GM18519 (cell line): ENCODE measurements at regions not wholly inside any gene's neighbourhood (a gene's known extent, or its start where the extent isn't known, plus 50 kb on each side); places are given as distances from the start of the nearest gene placed in this dataset.
A peak's percentile ranks its signal among the peaks of the same experiment; 100 is the strongest.
"Not testable (repeated sequence)": the region's sequence is repeated elsewhere in the genome, so short reads cannot be mapped to it uniquely, and the experiment has no call there.

ENCODE experiments used
- ATAC-seq: cut with Tn5 transposase; IDR thresholded peaks from one replicate; pipeline ENCODE4 v1.9.1; 2021; ENCODE audit warnings: mild to moderate bottlenecking, moderate library complexity; ENCODE audit not compliant: unreplicated experiment, low FRiP score

DNA sequence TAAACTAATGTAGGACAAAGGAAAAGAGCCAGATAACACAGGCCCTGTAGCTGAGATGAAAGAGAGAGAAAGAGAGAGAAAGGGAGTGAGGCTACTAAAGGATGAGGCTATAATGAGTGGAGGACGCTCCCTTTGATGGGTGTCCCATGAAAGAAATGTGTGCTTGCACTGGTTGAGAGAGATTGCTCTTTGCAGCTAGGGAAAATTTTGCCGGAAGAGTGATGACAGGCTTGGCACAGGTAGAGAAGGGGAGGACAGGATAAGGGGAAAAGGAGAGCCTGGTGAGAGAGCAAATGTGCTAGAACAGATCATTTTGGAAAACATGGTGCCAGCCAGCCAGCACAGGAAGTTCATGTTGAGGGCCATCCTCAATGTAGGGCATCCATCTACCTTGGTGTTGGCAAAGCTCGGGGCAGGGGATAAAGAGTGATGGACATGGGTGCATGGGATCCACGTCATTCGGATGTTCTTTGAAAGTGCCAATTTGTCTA, 248.6 kb downstream of the BTG1 start:
- ATAC-seq: no peak

DNA sequence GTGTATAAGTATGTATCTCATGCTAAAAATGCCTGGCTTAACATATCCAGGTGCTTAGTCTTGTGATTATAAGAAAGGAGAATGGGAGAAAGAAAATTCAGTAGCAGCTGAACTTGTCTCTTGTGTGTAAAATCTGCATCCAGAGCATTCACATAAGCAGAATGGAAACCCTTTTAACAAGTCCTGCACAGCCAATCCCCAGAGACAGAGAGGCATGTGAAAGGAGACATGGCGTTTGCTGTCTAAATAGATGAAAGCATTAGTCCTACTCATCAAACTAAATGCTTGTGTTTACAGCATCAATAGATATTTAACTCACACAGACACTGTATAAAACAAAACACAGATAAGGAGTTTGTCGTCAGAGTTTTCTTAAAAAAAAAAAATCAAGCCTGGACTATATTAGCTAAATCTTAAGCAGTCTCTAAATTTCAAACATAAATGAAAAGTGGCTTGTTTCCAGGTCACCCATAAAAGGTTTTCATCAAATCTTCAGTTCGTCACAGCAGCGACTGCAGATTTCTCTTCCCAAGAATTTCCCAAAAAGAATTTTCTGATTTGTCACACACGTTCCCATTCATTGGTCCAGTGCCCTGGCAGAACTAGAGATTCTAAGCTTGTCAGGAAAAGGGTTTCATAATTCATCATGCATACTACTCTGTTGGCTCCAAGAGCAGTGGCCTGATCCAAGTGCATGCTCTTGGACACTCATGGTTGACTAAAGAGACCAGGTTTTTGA, 249.2 kb downstream of the BTG1 start:
- no peak for ATAC-seq

DNA sequence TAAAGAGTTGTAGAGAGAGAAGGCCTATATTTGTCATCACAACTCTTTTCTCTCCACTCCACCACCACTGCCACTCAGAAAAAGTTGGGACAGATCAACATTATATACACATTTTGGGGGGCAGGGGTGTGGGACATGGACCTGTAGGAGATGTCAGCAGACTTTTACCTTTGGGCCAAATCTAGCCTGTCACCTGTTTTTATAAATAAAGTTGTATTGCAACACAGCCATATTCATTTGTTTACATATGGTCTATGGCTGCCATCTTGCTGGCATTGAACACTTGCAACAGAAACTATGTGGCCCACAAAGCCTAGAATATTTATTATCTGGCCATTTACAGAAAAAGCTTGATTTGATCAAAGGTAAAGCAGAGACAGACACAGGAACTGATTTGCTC, 250.7 kb downstream of the BTG1 start:
- no peak for ATAC-seq

DNA sequence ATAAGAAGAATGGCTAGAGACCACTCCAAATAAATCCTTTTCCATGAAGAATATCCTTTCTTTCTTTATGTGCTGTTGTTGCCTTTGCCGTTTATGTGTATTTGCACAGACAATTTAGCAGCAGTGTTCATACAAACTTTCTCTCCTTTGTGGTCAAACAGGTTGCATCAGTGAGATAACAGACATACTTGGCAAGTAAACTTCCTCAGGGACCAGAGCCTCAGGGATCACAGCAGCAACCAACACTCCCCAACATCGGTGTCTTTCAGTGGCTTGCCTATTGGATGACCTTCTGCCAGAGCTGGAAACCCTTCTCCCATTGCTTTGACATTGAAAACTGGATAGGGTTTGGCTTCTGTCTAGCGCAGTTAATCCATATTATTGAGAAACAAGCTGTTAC, 252.2 kb downstream of the BTG1 start:
- ATAC-seq: no peak

DNA sequence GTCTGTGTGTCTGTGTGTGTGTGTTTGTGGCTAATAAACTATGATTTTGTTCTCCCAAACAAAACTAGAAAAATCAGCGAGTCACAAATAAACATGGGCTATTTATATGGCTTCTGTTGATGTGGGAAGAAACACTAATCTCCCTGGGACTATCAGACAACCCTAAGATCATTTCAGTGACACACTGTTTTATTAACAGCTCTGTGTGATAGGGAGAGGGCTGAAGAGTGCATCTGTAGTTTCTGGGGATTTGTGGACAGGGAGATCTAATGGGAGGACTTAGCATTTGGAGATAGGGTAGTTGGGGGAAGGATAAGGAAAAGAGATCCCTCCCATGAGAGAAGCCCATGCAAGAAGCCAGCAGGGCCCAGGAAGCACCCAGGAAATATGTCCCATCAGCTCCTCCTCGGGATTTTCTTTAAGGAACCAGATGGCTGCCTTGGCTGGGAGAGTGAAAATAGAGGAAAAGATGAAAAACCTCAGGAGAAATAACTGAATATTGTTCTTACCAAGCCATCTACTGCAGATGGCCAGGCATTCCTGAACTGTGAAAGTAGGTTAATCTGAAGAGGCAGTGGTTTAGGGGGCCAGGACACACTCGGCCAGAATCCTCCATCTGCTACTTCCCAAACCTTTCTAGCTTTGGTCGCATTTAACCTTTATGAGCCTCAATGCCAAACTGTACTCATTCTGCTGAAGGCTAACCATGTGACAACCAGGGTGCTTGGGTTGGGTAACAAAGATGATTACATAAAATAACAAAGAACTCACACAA, 253.4 kb downstream of the BTG1 start:
- ATAC-seq: no peak

DNA sequence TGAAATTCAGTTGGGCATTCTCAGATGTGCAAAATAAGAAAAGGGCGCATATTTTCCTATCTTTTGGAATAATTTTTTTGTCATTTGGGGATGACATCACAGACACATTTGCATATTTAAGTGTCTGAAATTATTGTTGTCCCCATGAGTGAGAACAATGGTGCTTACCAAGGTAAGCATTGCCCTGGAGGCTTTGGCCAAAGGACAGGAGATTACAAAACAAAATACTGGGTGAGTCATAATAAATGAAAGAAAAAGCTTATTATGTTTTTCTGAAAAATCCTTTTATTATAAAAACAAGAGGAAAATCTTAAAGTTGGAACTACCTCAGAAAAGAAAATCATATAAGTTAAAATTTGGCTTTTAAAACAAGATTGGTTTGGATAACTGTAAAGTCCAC, 254.9 kb downstream of the BTG1 start:
- ATAC-seq: no peak

DNA sequence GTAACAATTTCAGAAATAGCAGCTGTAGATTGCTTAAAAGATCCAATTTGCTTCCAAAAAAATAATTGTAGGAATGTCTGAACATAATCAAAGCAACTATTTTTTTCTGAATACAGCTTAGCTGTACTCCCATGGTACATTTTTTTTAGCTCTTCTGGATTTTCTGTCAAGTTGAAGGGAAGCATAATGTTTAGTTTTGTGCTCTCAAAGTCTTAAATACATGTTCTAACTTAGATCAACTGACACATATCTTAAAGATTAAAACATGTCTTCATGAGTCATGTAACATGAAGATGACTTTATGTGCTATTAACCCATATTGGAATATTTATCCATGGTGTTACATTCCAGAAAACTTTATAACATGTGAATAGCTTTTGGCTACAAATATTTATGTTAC, 255.7 kb downstream of the BTG1 start:
- ATAC-seq: no peak

DNA sequence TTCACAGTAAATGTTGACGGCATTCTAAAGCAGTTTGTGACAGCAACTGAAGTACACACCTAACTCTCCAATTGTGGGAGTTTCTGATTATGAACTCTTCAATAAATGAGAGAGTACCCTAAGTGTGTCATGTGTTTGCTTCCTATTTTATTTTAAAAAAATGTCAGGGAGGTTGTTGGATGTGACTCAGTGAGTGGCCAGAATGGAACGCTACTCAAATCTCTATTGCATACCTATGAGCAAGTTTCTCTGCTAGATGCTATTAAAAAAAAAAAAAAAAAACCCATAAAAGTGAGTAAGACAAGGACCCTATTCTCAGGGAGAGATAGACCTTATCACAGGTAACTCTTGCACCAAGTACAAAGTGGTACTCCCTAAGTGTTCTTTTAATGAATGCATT, 256.6 kb downstream of the BTG1 start:
- ATAC-seq: no peak

DNA sequence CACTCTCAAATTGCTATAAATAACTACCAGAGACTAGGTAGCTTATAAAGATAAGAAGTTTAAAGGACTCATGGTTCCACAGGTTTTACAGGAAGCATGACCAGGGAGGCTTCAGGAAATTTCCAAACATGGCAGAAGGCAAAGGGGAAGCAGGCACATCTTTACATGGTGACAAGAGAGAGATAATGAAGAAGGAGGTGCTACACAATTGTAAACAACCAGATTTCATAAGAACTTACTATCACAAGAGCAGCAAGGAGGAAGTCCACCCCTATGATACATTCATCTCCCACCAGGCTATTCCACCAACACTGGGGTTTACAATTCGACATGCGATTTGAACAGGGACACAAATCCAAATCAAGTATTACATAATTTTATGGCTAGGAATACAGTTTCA, 257.7 kb downstream of the BTG1 start:
- ATAC-seq: no peak

DNA sequence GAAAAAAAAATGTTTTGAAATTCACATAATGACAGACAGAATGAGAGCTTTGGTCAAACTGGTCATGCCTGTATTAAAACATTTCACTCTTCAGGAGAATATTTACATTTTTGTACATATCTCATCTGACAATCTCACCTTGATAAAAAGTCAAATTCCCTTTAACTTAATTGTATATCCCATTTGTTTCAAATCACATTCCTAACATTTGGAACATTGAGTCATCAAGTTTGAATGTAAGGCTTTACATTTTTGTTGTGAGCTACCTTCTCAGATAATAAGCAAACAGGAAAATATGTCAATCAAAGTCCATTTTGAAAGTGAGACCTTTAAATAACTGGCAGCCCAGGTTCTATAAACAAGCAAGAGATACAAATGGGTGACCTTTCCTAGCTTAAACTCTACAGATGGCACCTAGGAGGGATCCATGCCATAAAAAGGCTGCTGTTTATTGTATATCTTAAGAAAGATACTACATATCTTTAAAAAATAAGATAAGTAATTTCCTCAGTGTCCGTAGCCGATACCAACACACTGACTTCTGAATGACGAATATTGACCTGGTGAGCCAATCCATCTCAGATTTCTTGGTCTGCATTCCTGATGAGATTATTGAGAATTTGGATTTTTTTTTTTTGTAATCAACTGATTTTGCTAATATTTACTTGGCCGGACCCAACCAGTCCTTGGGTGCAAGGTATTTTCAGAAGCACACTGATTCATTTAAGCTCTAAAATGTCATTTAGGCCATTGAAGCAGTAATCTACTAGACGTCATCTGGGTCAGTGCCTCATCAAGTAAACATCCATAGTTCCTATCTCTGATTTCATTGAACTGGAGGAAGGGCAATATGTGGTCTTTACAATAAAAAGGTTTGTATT, 259.6 kb downstream of the BTG1 start:
- no peak for ATAC-seq

DNA sequence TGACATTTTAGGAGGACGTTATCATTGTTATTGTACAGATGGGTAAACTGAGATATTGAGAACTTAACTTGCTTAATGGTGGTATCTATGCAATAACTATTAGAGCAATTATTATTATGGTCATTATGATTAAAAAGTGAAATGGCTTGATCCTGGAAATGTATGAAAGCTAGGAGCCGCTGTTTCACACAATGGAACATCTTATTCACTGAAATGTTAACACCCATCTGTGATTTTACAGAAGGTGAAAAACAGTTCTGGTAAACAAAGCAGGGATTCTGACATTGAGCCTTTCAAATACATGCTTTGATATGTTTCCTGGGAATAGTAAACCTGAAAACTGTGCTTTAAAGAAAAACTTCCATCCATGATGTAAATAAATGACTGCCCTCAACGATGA, 261.4 kb downstream of the BTG1 start:
- ATAC-seq: no peak

DNA sequence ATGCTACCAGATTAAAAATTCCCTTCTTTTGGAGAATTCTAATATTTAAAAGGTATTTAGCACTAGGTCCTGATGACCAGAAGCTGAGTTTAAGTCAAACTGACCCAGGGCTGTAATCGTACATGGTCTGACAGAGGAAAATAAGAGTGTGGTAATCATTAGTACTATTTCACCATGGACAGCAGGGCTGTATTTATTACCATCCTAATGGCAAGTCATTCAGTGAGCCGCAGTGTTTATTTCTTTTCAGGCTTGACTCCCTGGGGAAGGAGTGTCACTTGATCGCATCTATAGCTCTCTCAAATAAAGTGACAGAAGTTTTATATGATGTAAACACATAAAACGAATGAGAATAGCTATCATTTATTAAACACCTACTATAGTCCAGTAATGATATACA, 261.8 kb downstream of the BTG1 start:
- ATAC-seq: no peak

DNA sequence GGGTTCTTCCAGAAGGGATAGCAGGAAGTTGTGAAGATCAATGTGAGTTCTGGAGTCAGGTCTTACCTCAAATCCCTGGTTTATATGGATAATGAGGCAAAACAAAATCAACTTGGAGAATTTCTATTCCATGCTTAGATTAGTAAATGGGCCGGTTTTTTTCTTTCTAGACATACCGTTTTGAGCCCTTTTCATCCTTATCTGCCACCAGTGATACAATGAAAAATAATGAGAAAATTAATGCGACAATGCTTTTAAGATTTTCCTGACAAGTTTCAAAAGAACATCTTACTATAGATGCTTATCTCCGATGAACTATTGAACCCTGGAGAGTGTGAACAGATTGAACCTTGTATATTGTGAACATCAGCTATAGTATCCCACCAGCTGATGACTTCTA, 262.7 kb downstream of the BTG1 start:
- no peak for ATAC-seq

DNA sequence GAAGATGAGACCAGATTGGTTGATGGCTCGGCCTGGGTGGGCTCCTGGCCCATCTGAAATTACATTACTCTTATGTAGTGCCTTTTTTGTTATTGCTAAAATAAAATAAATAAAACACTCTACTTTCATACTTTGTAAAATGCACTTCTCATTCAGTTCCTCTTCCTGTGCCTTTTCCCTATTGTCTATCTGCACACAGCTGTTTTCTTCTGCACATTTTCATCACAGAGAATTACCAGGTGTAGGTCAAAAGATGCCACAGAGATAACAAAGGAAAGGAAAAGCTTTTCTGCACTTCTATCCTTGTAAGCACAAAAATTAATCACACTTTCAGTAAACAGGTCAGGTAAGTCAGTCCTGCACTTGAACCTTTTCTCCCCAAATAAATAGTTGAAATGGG, 265.1 kb downstream of the BTG1 start:
- no peak for ATAC-seq

DNA sequence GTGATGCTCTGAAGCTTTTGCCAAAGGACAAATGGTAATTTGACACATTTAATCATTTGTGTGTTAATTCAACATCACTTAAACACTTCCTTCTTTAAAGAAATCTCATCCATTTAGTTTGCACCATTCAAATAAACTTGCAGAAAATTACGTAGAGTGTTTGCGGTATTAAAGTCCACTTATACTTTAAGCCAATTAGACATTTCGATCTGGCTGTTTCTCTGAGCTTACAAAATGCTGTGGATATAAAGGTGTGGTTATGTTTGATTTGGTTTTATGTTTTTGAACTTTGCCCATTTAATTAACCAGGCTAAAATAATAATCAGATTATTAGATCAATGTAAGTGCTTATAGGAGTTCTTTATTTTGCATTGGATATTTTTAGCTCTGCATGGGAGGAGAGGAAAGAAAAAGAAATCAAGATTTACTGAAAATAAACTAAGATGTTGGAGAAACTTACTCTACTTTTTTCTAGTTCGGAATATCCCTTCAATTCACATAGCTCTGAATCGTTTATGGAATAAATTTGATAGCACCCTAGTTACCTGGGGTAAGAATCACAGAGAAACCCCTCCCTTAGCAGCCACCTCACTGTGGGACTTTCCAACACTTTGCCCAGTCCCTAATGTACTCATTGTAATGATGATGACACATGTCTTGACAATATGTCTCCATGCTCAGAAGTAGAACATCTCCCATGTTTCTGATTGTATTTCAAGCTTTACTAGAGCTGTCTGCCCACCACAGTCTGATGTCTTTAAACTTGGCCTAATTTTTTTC, 268.0 kb downstream of the BTG1 start:
- no peak for ATAC-seq

DNA sequence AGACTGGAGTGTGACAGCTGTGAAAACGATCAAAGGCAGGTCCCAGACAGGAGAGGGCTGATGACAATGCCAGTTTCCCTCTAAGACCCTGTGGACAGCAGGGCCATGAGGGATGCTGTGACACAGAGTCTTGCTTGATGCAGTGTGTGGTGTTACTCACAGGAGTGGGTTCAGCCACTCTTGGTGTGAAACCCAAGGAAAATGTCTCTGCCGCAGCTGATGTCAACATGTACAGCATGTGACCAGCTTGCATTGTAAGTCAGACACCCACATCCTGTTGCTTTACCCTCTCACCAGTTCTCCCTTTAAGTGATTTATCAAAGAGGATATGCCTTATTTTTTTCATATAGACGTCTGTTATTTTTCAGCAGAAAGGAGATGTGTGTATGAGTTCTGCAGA, 268.6 kb downstream of the BTG1 start:
- ATAC-seq: peak; percentile 83

DNA sequence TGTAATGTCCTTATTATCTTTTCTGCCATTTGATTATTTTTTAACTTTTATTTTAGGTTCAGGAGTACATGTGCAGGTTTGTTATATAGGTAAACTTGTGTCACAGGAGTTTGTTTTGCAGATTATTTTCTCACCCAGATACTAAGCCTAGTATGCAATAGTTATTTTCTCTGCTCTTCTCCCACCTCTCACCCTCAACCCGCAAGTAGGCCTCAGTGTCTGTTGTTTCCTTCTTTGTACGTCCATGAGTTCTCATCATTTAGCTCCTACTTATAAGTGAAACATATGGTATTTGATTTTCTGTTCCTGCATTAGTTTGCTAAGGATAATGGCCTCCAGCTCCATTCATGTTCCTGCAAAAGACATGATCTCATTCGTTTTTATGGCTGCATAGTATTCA, 270.0 kb downstream of the BTG1 start:
- ATAC-seq: not testable (repeated sequence)

DNA sequence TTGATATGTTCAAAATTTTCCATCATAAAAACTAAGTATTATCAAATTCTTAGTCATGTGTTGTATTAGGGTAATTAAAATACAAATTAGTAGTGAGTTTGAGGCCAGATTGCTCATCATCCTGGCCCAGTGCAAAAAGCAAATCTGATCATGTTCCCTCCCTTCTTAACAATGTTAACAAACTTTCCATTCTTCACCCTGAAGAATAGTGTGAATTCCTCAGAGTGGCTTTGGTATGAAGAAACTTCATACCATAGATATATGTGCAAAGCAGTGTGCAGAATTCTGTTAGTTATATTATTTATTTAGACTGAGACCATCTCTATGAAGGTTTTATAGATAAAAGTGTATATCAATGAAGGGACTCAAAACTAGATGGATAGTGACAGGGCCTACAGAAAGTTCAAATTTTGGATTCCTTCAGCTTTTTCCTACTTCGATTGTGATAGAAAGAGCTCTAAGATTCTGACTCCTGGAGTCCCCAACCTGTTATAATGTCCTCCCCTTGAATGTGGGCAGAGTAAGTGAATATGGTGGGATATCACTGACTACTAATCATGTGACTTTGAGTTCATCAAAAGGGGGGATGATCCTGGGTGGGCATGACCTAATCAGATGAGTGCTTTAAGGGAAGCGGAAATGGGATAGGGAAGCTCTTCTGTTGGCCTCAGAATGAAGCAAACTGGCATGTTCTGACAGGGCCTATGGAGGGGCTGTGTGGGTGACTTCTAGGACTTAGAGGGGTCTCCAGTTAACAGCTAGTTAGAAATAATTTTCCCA, 271.4 kb downstream of the BTG1 start:
- no peak for ATAC-seq

DNA sequence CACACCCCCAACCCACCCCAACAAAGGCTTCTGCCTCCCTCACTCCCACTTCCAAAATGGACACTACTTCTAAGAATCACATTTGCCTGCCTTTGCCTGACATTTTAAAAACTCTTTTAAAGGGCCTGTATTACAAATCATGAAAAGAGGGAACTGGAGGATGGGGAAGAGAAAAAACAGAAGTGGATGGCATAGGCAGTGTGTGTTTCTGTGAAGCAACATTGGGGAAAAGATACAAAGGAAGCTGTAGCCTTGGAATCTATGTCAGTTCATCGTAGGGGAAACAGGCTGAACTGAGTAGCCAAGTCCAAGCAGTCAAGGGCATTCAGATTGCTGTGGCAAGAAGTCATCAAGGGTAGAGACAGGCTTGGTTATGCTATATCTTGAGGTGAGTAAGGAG, 273.9 kb downstream of the BTG1 start:
- no peak for ATAC-seq
